Dedifferentiated amniotic fluid mesenchymal stem cell (primary cell): ENCODE measurements at regions not wholly inside any gene's neighbourhood (a gene's known extent, or its start where the extent isn't known, plus 50 kb on each side); places are given as distances from the start of the nearest gene placed in this dataset.
"Not testable (repeated sequence)": the region's sequence is repeated elsewhere in the genome, so short reads cannot be mapped to it uniquely, and the experiment has no call there.

Source experiments
- DNase-seq: peaks from one replicate; pipeline ENCODE4 v3.0.0-alpha.2; 2016; ENCODE audit errors: extremely low spot score

DNA sequence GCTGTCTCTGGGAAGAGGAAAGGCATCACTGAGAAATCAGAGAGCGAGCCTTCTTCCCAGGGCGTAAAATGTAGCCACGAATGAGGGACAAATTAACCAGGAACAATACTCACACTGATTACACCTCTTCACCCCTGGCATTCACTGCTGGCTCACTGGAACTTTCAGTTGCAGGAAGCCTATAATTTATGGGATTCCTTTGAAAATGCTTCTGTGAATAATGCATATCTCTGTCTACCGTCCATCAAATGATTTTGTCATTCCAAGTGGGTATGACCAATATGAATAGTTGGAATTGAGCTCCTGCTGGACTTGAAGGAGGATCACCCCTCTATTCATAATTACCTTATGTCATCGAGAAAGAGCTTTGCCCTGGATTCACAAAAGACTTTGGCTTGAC is 360.3 kb upstream of the FZD8 start:
- DNase-seq: no peak

DNA sequence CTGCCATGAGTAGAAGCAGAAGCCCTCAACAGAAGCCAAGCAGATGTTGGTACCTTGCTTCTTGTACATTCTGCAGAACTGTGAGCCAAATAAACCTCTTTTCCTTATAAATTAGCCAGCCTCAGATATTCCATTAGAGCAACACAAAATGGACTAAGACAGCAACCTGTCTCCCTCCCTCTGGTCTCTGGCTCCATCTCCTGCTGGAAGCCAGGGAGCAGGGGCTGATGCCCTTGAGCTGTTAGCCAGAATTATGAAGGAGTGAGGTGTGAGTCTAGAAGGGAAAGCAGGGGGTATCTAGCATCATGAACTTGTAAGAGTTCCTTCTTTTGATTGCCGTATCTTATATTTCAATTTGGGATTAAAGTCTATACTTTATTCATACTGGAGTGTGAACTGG is 358.7 kb upstream of the FZD8 start:
- DNase-seq: not testable (repeated sequence)

DNA sequence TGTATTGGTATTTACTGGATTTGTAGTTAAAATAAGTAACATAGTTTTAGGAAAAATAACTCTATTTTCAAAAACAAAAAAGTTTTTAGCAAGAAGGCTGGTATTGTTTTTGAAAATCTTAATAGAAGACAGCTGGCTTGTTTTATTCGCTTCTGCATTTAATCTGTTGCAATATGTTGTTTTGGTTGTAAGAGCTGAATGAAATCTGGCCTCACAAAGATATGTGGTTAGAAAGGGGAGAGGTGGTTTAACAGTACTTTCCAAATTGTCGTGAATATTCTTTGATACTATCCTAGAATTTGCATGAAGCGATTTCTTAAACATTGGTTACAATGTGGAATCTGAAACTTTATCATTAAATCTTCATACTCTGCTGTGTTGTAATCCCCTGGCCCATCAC is 355.9 kb upstream of the FZD8 start:
- peak; percentile 53 for DNase-seq

DNA sequence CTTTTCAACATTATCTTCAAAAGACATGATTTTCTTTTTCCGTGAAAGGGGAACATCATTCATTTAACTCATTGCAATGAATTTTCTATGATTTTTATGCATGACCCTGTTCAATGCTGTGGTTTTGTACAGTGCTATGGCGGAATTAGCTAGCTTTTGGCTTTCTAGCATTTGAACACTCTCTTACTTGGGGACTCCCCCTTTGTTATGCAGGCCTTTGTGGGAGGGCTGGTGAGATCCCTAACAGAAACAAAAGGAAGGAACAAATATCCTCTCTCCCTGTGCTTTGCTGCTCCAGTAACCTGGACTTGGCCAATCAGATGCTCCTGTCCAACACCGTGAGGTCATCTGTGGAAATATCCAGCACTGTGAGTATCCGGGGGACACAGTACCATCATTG is 353.4 kb upstream of the FZD8 start:
- no peak for DNase-seq

DNA sequence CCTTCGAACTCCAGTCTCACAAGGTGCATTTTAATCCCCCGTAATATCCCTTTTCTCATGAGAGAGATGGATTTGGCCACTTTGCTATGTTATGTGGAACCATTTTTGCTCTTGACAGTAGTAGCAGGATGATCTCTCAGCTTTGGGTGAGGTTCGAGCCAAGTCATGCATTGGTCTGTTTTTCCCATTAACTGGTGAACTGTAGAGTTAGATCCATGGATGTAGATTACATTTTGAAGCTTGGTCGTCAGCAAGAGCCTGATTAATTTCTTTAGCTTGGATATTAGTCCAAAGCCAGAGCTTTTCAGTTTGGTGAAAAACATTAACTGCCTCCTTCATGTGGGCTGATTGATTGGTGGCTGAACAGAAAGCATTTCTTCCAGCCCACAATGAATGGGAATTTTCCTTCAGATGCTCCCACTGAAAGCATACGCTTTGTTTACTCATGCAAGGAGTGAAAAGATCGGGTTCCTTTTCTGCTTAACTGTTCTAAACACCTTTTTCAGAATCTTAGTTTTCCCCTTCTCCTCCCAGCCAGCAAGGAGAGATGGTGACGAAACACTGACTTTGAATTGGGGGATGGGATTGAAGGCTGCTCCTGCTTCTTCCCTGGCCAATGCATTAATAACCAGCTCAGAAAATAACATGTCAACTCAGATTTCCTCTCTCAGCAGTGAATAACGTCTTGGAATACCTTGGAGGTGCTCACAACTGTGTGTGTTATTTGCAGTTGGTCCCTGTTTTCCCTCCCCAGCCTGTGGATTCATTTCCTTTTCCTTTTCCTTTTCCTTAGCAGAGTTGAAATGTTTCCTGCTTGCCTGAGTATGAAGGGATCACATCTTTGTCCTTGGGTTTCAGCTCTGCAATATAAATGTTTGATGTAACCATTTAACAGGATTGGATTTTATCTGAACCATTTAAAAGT is 351.8 kb upstream of the FZD8 start:
- DNase-seq: no peak

DNA sequence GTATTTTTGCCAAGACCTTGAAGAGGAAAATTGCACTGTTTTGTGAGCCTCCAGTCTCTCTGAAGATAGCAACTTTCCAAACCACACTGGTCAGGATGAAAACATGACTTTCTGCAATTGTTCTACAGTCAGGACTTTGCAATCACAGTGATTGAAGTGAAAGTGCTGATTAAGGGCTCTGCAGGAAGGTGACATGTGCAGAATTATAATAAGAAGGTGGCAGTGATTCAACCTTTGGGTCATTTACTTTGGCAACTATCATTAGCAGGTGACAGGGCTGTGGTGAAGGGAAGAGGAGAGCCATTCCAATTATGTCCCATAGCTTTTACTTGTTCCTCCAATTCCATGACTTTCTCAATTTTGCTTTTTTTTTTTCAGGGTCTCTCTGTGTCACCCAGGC is 350.0 kb upstream of the FZD8 start:
- no peak for DNase-seq

DNA sequence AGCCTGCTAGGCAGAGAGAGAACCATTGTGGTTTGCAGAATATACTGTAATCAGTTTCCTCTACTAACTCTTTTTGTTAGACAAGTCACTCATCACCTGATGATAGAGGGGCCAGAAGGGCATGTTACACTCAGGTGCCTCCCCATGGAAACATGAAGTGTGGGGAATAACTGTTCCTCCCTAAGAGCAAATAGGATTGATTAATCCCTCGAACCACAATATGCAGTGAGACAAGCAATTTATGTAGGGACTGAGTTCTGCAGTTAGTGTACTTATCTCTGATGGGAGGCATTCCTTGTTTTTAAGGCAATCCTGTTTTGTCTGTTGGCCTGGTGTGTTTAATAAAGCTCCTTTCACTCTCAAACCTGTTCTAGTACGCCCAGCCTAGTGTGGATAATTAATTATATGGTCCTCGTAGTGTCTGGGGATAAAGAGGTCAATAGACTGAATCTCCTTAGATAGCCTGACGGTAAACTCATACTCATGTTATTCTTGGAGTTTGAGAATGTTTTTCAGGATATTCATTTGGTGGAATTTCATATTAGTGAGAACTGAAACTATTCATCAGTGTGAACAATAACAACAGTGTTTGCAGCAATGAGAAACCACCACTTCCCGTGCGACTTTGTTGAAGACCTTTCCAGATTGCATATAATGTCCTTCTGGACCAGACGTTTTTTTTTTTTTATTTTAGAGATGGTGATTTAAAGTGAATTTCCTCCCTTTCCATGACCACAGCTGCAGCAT is 344.8 kb upstream of the FZD8 start:
- no peak for DNase-seq

DNA sequence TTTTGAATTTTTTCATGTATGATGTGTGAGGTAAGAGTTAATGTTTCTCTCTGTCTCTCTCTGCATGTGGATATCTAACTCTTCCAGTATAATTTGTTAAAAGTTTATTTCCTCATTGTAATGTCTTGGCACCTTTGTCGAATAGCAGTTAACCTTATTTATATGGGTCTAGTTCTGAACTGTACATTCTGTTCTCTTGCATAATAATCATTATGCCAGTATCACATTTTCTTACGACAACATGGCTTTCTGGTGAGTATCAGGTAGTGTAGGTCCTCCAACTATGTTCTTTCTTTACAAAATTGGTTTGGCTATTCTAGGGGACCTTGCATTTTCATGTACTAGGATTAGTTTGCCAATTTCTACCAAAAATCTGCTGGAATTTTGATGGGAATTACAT is 337.0 kb upstream of the FZD8 start:
- DNase-seq: no peak

DNA sequence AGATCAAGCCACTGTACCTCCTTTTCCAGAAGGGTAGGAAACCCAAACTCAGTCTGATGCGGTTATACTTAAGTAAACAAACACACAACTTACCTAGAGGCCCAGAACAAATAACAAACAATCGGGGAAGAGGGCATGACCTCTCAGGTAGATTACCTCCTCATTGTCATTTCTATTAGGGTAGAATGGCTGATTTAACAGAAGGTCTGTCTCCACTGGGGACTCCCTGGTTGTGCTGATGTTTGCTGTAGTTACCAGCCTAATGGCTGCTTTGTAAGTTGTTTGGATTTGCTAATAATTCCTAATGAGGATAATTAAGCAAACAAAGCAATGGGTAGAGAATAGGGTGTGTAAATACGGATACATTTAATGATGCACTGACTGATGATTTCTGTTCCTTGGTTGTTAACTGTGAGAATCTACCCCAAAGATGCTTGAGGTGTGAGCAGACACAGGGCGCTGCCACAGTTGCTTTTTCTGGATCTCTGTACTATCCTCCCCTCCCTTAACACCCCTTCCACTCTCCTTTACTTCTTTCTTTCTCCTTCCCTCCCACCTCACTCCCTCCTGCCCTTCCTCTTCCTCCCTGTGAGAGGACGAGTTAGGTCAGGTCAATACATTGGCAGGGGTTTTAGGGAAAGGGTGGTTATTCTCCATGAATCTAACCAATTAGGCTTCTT is 332.0 kb upstream of the FZD8 start:
- DNase-seq: not testable (repeated sequence)

DNA sequence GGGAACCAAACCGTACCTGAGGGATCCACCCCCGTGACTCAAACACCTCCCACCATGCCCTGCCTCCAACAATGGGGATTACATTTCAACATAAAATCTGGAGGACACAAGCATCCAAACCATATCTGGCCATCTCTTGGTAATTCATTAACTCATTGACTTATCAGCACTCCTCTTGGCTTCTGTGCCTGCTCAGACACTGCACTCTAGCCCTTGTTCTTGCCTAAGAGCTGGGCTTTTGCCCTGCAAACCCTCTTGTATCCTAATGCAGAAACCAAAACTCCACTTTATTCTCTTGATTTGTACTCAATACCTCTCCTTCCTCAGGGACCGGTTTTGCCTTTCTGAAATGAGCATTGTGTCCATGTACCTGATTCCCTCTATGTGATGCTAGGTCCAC is 330.2 kb upstream of the FZD8 start:
- DNase-seq: no peak

DNA sequence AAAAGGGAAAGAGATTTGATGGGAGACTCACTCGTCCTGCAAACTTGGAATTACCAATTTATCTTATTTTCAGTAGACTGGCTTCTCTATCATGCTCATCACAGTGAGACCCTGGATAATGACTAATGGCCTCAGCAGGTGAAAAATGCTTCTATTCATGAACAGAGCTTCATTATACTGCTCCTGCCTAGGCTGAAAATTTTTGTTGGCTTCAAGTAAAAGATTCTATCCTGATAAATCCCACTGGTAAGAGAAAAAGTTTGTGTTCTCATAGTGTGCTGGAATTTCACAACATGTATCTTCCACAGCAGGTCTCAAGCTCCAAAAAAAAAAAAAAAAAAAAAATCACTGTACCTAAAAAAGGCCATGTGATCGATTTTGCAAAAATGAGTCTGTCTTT is 329.3 kb upstream of the FZD8 start:
- no peak for DNase-seq

DNA sequence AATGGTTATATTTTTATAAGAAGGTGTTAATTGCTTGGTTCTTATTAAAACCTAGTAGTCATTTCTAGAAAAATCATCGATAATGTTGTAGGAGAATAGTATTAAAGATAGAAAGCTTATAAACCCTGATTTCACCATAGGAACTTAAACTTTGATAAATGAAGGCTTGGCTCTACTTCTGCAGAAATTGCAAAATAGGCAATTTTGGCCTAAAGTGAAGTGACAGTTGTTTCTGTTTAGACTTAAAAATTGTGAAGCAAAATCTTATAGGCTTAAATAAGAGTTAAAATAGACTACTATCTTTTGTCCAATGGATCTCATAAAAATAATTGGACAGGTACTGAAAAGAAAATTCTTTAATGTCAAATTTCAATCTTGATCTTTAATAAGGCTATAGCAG is 321.6 kb upstream of the FZD8 start:
- DNase-seq: no peak

DNA sequence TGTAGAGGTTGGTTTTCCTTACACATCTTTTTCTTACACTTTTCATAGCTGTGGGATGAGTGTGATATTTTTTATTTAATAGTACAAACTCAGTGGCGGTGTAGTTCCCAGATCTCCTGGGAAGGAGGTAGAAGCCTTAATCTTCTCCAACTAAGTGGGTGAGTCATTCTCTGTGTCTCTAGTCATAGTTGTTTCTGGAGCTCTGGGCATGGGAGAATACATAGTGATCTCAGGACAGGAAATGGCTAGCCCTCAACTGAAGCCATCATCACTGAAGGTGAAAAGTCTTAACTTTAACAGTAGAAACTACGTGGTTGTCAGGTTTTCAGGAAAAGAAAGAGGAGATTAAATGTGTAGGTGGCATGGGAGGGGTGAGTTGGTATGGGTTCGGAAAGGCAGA is 319.4 kb upstream of the FZD8 start:
- no peak for DNase-seq

DNA sequence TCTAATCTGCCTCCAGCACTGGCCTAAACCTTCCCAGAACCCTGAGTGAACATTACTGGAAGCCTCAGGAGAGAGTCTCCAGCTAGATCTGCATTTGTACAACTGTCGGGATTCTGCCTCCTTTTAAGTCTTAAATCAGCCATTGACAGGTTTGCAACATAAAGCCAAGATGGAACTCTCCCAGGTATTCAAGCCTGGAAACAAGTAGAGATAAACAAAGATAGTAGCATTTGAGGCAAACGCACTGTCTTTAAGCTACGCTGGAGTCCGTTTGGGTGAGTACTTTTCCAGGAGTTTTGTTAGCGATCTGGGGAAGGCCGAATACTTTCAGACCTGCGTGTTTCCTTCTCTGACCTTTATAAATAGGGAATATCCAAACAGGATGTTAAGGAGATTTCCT is 317.2 kb upstream of the FZD8 start:
- DNase-seq: no peak

DNA sequence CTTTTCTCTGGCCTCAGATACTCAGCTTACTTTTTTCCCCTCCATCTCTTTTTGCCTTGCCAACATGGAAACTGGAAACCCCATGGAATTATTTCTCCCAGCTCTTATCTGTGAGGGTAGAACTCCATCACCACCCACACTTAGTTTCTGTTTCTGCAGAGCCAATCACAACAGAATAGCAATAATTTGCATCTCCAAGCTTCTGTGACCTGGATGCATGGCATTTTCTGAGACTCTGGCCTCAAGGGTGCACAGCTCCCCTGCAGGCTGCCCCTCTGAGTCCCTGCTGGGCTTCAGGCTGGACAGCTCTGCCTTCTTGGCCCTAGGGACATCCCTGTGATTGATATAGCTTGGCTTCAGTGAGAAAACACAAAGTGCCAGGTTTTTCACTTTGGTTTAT is 316.5 kb upstream of the FZD8 start:
- DNase-seq: not testable (repeated sequence)

DNA sequence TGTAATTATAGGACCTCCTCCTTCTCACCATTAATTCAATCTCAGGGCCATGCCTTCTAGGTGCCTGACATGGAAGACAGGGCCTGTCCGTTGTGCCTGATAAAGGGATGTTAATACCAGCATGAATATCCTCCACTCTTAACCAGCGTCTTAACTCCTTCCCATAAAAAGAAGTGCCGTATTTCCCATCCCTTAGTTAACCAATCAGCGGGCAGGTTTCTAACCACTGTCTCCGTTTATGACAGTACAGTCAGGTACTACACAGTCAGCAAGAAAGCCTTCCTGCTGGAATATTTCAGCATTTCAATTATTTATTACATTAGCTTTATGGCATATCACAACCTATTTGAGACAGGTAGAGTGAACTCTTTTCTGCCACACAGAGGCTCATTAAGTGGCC is 308.6 kb upstream of the FZD8 start:
- no peak for DNase-seq

DNA sequence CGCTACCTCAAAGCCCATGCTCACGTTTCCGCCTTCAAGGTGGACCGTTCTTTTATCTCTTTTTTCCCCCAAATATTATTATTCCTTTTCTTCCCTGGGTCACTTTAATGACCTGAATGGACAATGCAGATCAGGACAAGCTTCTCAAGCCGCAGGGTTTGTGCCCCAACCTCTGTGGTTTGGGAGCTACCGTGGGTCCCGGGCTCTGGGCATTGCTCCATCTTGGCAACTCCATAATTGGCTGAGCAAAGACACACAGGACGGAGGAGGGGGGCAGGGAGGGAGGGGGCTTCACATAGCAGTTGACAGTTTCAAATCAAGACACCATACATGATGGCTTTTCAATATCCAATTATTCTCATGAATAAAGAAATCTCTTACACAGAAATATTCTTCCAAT is 308.1 kb upstream of the FZD8 start:
- no peak for DNase-seq

DNA sequence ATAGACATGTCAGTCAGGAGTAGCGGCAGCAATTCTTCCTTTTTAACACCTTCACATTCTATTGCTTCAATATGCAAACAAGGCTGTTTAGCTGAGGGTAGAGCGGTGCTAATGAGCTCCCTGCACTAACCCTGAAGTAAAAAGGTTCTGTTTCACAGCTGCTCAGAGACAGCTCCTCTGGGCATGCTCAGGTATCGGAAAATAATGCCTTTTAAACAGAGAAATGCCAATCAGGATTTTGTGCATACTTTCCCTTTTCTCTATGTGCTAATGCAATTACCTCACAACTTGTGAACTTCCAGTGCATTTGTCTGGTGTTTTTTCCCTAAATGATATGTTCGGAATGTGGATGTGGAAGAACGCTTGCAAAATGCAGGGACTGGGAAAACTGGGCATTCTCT is 307.7 kb upstream of the FZD8 start:
- no peak for DNase-seq

DNA sequence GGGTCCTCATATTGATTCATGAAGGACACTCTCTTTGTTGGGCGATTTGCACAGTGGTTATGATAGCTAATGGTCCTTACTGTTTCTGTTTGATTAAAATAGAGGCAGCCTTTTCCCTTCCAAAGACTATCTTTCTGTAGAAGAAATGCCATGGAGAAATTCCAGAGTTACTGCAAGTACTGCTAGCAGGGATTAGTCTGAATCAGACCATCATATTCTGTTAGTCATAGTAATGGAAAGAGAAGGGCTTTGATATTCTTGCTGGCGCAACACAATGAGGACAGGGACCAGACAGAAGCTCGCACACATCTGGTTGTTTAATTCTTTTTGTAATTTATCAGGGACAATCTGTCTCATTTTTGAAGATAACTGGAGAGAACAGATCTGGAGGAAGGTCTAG is 304.5 kb upstream of the FZD8 start:
- no peak for DNase-seq

DNA sequence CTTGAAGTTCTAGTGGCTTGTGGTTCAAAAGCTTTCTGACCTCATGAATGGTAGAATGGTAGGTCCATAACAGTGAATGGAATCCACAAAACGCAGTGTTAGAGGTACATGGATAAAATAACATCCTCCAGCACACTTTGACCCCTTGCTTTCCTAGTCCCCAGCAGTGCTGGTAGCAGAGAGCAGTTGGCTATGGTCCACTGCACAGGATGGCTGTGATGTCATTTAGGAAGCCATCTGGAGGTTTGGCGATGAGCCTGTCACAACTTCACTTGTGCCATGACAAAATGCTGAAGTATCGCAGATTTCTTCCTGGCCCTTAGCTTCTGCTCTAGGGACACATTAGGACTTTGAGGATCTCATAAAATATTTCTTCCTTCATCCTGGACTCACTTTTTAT is 300.0 kb upstream of the FZD8 start:
- DNase-seq: no peak

DNA sequence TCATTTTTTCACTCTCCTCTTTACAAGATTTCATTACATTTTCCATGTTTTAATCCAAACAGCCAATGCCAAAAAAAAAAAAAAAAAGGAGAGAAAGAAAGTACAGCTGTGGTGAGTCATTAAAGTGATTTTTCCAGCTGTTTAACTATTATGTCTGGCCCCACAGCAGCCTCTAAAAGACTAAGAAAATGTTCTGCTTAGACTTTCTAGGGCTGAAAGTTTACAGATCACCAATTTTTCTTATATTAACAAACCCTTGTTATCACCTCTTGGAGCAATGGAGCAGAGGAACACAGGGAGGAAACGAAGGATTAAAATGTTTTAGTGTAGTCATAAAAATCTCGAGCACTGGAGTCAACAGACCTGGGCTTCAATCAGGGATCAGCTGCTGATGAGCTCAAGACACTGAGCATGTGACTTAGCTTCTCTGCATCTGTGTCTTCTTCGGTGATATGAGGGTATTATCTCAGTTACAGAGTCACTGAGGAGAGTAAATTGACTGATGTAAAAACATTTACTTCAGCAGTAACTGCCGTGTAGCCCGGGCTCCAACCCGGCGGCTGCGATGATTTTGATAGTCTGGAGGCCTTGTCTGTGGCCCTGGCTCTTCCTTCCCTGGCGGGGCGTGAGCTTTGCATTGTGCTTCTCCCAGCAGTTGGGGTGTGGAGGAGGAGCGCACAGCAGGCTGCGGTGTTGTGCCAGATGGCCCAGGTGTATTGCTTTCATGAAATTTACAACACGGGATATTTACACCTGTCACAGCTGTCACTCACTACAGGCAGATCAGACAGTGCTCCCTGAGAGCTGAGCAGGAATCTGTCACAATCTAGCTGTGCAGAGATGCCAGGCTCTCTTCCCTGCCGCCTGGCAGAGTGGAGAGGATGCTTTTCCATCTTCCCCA is 298.3 kb upstream of the FZD8 start:
- no peak for DNase-seq

DNA sequence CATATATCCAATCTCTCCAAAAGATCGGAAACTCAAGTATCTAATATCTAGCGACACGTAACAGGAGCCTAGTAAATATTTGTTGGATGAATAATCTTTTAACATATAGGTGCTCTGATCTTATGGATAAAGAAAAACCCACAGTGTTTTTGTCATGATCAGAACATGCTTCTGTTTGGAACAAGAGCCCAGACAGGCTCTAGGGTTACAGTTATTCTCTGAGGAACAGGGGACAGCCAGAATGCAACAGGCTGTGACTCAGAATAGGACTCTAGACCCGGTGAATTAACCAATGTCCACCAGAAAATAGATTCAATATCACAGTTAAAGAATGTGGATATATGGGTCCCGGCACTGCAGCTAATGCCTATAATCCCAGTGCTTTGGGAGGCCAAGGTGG is 296.1 kb upstream of the FZD8 start:
- DNase-seq: no peak
